Spleen (tissue), 7 donors: ENCODE measurements at regions not wholly inside any gene's neighbourhood (a gene's known extent, or its start where the extent isn't known, plus 50 kb on each side); places are given as distances from the start of the nearest gene placed in this dataset.

Source experiments
- POLR2A ChIP-seq, 3 donors: fragments of 450-650 bp; IDR thresholded peaks; one replicate each; pipeline ENCODE4 v1.5.1; 2017; ENCODE audit warnings: antibody characterized with exemption in 3 of 3, mild to moderate bottlenecking in 1 of 3
- TF ChIP-seq, protein P1 (sequence below), 11 experiments: fragments of 200-600 bp in 7 of 11; fragments of 450-650 bp in 4 of 11; sonication (generic) in 4 of 11; IDR thresholded peaks in 8 of 11; conservative IDR thresholded peaks in 3 of 11; 1 replicate in 7 of 11; 2 replicates in 4 of 11; pipeline versions ENCODE4 v1.4.0 to v1.8.0; 2016 to 2021; ENCODE audit warnings: antibody characterized with exemption in 11 of 11, inconsistent platforms in 4 of 11, mild to moderate bottlenecking in 1 of 11
- donor health status: DM: no; HTN: no; CAD: no; lungs with moderate emphysema.
- donor health status: DM: no; HTN: no; CAD: no.
- donor health status: DM: no; HTN: no; CAD: no.

DNA sequence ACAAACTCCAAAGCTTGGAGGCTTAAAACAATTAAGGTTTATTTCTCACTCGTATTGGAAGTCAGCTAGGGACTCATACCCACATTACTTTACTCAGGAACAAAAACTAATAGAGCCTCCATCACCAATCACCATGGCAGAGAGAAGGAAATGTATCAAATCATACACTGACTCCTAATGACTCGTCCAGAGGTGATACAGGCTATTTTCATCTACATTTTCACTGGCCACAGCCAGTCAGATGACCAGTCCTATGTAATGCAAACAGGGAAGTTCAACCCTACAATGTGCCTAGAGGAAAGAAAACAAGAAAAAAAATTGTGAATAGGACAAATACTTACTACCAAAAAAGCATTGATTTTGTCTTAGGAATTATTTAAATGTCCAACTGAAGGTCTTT lies 110.3 kb downstream of the SEC16B start:
- TF ChIP-seq, protein P1, sequence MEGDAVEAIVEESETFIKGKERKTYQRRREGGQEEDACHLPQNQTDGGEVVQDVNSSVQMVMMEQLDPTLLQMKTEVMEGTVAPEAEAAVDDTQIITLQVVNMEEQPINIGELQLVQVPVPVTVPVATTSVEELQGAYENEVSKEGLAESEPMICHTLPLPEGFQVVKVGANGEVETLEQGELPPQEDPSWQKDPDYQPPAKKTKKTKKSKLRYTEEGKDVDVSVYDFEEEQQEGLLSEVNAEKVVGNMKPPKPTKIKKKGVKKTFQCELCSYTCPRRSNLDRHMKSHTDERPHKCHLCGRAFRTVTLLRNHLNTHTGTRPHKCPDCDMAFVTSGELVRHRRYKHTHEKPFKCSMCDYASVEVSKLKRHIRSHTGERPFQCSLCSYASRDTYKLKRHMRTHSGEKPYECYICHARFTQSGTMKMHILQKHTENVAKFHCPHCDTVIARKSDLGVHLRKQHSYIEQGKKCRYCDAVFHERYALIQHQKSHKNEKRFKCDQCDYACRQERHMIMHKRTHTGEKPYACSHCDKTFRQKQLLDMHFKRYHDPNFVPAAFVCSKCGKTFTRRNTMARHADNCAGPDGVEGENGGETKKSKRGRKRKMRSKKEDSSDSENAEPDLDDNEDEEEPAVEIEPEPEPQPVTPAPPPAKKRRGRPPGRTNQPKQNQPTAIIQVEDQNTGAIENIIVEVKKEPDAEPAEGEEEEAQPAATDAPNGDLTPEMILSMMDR (IDR thresholded peaks at IDR 0.05 in 8 of 11, conservative IDR thresholded peaks at IDR 0.05 in 3 of 11): no peak
- no peak for TF ChIP-seq POLR2A (IDR thresholded peaks at IDR 0.05)
